NB4 (cell line): ENCODE measurements at regions not wholly inside any gene's neighbourhood (a gene's known extent, or its start where the extent isn't known, plus 50 kb on each side); places are given as distances from the start of the nearest gene placed in this dataset.

ENCODE experiments used
- DNase-seq: peaks from one replicate; pipeline ENCODE4 v3.0.0; 2010; ENCODE audit warnings: low read depth
- H3K4me3 ChIP-seq: one replicate; pipeline ENCODE4 v1.5.1; 2011; ENCODE audit warnings: mild to moderate bottlenecking, low read depth, low read length, moderate library complexity
- CTCF ChIP-seq: IDR thresholded peaks from one replicate; pipeline ENCODE4 v1.5.1; 2012; ENCODE audit warnings: low read depth, low read length
- MAX ChIP-seq: IDR thresholded peaks from 2 replicates; pipeline ENCODE4 v1.6.1; 2011; ENCODE audit warnings: low read depth, low read length
- MYC ChIP-seq: IDR thresholded peaks from 2 replicates; pipeline ENCODE4 v1.6.1; 2011; ENCODE audit warnings: low read depth, low read length
- POLR2A ChIP-seq: IDR thresholded peaks from 2 replicates; pipeline ENCODE4 v1.6.1; 2011; ENCODE audit warnings: mild to moderate bottlenecking; ENCODE audit not compliant: insufficient read length; ENCODE audit errors: extremely low read depth

GRCh38 chr1:219782929-219783328 lies 145.4 kb downstream of the SLC30A10 start:
- no peak for DNase-seq
- H3K4me3 ChIP-seq: no peak overlapping the region
- TF ChIP-seq POLR2A: no peak
- TF ChIP-seq MAX: no peak
- no peak for TF ChIP-seq MYC
- TF ChIP-seq CTCF: no peak

- TF ChIP-seq CTCF (no peak), MAX (no peak), MYC (no peak), POLR2A (no peak)
- DNase-seq: no peak
- no peak overlapping the region for H3K4me3 ChIP-seq
Measured at GRCh38 chr1:219782311-219782710, 146.0 kb downstream of the SLC30A10 start.

GRCh38 chr1:219781491-219781890 lies 146.9 kb downstream of the SLC30A10 start:
- no peak for DNase-seq
- no peak overlapping the region for H3K4me3 ChIP-seq
- TF ChIP-seq POLR2A (no peak), CTCF (no peak), MAX (no peak), MYC (no peak)

- TF ChIP-seq MYC (no peak), CTCF (no peak), MAX (no peak), POLR2A (no peak)
- DNase-seq: no peak
- no peak overlapping the region for H3K4me3 ChIP-seq
Measured at GRCh38 chr1:219778793-219779369, 149.5 kb downstream of the SLC30A10 start.

GRCh38 chr1:219778110-219778509 lies 150.2 kb downstream of the SLC30A10 start:
- no peak for TF ChIP-seq MYC
- no peak for TF ChIP-seq CTCF
- TF ChIP-seq POLR2A: no peak
- TF ChIP-seq MAX: no peak
- DNase-seq: no peak
- no peak overlapping the region for H3K4me3 ChIP-seq

GRCh38 chr1:219774386-219774785 lies 154.0 kb downstream of the SLC30A10 start:
- DNase-seq: no peak
- TF ChIP-seq MYC (no peak), MAX (no peak), CTCF (no peak), POLR2A (no peak)

More at GRCh38 chr1:219774386-219774785, 154.0 kb downstream of the SLC30A10 start:
- no peak overlapping the region for H3K4me3 ChIP-seq
